H1 (cell line): ENCODE measurements at regions not wholly inside any gene's neighbourhood (a gene's known extent, or its start where the extent isn't known, plus 50 kb on each side); places are given as distances from the start of the nearest gene placed in this dataset.

Experiments
- ASH2L ChIP-seq: fragments of 200-600, 300-600 bp; sonication (generic); IDR thresholded peaks from one replicate; pipeline ENCODE4 v1.7.1; 2017; ENCODE audit warnings: low read length
- EZH2 ChIP-seq: fragments of 200-600 bp; sonication (generic); IDR thresholded peaks from 2 replicates; pipeline ENCODE4 v1.7.1; 2012; ENCODE audit warnings: low read depth, mild to moderate bottlenecking, moderate library complexity, low read length, inconsistent platforms; ENCODE audit not compliant: severe bottlenecking
- POLR2AphosphoS5 ChIP-seq: IDR thresholded peaks from 2 replicates; pipeline ENCODE4 v1.6.1; 2011; ENCODE audit warnings: low read depth, low read length
- SIN3A ChIP-seq, 2 experiments: IDR thresholded peaks in 1 of 2; conservative IDR thresholded peaks in 1 of 2; 2 replicates each; pipeline ENCODE4 v1.6.1; 2011 to 2012; ENCODE audit warnings: low read length in 2 of 2, improper control_type of control experiment in 1 of 2, low read depth in 1 of 2, mild to moderate bottlenecking in 1 of 2
- TF ChIP-seq, protein P1 (sequence below), 3 experiments: IDR thresholded peaks; 1 replicate in 2 of 3; 2 replicates in 1 of 3; pipeline versions ENCODE4 v1.5.1 to v1.6.1; 2011; ENCODE audit warnings: low read length in 3 of 3, mild to moderate bottlenecking in 3 of 3, inconsistent platforms in 2 of 3, low read depth in 1 of 3, moderate library complexity in 1 of 3; ENCODE audit not compliant: insufficient read depth in 1 of 3; ENCODE audit errors: control extremely low read depth in 1 of 3
- TF ChIP-seq, protein P2 (sequence below): IDR thresholded peaks from 2 replicates; pipeline ENCODE4 v1.6.1; 2011; ENCODE audit warnings: low read depth, mild to moderate bottlenecking, low read length; ENCODE audit not compliant: insufficient read depth
- TF ChIP-seq, protein P3 (sequence below): IDR thresholded peaks from 2 replicates; pipeline ENCODE4 v1.6.1; 2011; ENCODE audit warnings: low read length, improper control_type of control experiment

DNA sequence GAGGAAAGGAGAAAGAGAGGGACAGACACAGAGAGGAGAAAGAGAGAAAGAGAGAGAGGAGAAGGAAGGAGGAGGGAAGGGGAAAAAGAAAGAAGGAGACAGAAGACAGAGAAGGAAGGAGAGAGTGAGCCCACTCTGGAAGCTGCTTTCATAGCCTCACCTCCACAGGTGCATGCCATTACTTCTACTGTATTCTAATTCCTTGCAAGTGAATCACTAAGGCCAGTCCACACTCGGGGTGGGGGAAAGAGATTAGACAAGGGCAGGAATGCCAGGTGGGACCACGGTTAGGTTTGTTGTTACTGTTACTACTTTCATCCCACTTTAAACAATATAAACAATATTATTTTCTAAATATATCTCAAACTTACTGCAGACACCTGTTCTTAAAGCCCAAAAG, 684.5 kb upstream of the ARGLU1 start:
- TF ChIP-seq, protein P1, sequence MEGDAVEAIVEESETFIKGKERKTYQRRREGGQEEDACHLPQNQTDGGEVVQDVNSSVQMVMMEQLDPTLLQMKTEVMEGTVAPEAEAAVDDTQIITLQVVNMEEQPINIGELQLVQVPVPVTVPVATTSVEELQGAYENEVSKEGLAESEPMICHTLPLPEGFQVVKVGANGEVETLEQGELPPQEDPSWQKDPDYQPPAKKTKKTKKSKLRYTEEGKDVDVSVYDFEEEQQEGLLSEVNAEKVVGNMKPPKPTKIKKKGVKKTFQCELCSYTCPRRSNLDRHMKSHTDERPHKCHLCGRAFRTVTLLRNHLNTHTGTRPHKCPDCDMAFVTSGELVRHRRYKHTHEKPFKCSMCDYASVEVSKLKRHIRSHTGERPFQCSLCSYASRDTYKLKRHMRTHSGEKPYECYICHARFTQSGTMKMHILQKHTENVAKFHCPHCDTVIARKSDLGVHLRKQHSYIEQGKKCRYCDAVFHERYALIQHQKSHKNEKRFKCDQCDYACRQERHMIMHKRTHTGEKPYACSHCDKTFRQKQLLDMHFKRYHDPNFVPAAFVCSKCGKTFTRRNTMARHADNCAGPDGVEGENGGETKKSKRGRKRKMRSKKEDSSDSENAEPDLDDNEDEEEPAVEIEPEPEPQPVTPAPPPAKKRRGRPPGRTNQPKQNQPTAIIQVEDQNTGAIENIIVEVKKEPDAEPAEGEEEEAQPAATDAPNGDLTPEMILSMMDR (IDR thresholded peaks at IDR 0.05; ENCODE audit: control extremely low read depth in 1 of 3, insufficient read depth in 1 of 3, low read depth in 1 of 3, low read length in 3 of 3) = no peak
- TF ChIP-seq, protein P2, sequence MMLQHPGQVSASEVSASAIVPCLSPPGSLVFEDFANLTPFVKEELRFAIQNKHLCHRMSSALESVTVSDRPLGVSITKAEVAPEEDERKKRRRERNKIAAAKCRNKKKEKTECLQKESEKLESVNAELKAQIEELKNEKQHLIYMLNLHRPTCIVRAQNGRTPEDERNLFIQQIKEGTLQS = no peak
- TF ChIP-seq EZH2 (no peak), POLR2AphosphoS5 (no peak), ASH2L (no peak), SIN3A (conservative IDR thresholded peaks at IDR 0.05 in 1 of 2, IDR thresholded peaks at IDR 0.05 in 1 of 2; ENCODE audit: low read depth in 1 of 2, low read length in 2 of 2) (no peak)
- TF ChIP-seq, protein P3, sequence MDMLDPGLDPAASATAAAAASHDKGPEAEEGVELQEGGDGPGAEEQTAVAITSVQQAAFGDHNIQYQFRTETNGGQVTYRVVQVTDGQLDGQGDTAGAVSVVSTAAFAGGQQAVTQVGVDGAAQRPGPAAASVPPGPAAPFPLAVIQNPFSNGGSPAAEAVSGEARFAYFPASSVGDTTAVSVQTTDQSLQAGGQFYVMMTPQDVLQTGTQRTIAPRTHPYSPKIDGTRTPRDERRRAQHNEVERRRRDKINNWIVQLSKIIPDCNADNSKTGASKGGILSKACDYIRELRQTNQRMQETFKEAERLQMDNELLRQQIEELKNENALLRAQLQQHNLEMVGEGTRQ = no peak
